ENCODE measurements at regions not wholly inside any gene's neighbourhood (a gene's known extent, or its start where the extent isn't known, plus 50 kb on each side); places are given as distances from the start of the nearest gene placed in this dataset.
"Not testable (repeated sequence)": the region's sequence is repeated elsewhere in the genome, so short reads cannot be mapped to it uniquely, and the experiment has no call there.

GRCh38 chr19:30944276-30944932 is 404.8 kb downstream of the TSHZ3 start:
- DNase-seq (ENCODE audit: low read depth, low spot score), result not testable (repeated sequence)

DNA sequence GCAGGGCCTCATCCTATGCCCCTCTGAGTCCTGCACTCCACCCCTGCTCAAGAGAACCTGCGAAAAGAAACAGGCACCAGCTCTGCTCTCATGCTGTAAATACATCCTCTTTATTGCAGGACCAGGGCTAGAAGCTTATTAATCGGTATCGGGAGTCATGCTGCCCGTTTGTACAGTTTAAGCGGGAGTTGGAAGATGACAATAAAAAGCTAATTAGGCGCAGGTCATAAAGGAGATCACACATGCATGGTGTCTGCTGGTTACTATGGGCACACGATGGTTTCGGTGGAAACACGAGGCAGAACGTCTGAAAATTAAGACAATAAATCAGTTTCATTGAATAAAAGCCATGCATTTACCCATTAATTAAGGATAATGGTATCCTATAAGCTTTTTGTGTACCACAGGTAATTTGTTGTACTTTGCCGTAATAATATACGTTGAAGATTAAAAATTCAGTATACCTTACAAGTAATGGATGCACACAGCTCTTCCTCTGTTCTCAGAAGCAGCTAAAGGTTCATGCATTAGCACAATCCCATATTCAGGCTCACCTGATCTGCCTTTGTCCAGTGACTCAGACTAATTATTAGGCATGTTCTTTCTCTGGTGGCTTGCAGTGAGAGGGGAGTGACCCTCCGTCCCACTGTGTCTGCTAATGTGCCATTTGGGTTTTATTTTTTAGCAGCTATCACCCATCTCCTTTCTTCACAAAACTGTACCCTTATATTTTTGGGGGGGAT is 406.0 kb downstream of the TSHZ3 start:
- DNase-seq (ENCODE audit: low read depth, low spot score), result no peak

GRCh38 chr19:30942636-30943035 is 406.6 kb downstream of the TSHZ3 start:
- no peak for DNase-seq (ENCODE audit: low read depth, low spot score)

- DNase-seq (ENCODE audit: low read depth, low spot score), result no peak
Observed at GRCh38 chr19:30941591-30941990, 407.6 kb downstream of the TSHZ3 start.

DNA sequence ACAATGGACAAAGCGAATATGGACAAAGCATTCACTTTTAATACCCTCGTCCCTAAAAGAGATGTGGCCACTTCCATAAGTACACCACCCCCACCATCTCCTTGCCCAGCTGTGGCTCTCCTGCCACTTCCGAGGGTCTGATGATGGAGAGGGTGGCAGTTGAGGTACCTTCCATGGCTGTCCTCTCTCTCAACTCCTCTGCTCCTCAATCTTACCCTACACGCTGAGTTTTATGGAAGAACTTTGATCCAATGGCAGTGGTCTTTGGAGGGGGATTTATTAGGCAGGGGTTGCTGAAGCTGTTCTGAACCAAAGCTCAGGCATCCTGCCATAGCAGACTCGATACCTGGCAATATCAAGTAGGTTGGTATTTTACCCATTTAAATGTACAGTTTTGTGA is 413.0 kb downstream of the TSHZ3 start:
- no peak for DNase-seq (ENCODE audit: low read depth, low spot score)

DNA sequence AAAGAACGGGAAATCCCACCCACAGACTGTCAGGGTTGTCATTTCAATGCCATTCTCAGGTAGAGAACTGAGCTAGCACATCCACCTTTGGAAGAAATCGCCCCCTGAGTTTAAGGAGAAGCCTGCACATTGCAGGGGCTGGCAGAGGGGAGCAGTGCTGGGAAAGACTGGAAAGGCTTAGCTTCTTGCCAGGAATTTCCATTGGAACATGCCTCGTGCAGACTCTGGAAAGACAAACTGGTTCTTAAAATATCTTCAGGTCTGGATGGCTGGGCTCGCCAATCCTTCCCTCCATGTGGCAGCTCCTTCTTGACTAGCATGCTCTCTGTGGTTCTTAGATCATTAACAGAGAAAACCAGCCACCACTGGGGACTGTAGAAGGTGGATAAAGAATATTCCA is 414.1 kb downstream of the TSHZ3 start:
- DNase-seq (ENCODE audit: low read depth, low spot score), result no peak

GRCh38 chr19:30933454-30933853 is 415.8 kb downstream of the TSHZ3 start:
- not testable (repeated sequence) for DNase-seq (ENCODE audit: low read depth, low spot score)

DNA sequence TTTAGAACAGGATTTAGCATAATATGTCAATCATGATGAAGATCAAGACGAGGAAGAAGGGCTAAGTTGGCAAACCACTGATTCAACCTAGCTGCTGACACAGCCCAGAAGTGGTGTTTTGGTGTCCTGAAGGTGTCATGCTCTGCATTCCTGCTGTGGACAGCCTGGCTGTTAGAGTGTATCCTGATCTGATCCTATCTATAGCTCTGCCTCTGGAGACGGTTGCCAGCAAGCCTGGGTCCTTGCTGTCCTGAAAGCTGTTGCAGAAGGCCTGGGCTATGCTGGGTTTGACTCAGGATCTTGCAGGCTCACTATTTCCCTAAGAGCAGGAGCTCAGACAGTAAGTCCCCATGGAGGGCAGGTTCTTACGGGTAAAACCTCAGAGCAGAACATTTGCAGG is 416.4 kb downstream of the TSHZ3 start:
- DNase-seq (ENCODE audit: low read depth, low spot score), result no peak

- no peak for DNase-seq (ENCODE audit: low read depth, low spot score)
Observed at GRCh38 chr19:30930941-30931706, 418.1 kb downstream of the TSHZ3 start.

- no peak for DNase-seq (ENCODE audit: low read depth, low spot score)
Observed at GRCh38 chr19:30927705-30928104, 421.5 kb downstream of the TSHZ3 start.

GRCh38 chr19:30924670-30925069 is 424.6 kb downstream of the TSHZ3 start:
- DNase-seq (ENCODE audit: low read depth, low spot score), result no peak

DNA sequence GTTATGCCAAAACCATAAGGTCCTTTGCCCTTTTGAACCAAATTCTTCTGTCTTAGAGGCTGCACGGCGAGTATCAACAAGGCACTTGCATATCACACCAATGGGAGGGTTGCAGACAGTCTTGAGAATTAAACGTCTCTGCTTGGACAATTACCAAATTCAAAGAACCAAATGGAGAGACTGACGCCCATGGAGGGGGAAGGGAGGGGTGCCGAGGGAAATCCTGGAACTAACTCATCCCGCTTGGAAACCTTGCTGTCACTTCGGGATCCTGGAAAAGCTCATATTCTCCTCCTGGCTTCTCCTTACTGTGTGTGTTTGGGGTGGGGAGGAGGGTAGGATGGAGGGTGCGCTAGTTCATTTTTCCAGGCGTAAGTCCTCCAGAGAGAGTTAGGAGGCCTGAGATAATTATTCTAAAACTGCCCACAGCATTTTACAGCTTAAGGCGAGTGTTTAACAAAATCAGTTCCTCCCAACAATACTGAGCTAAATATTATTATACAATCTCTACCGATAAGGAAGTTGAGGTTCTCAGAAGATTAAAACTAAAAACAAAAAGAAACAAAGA is 425.1 kb downstream of the TSHZ3 start:
- DNase-seq (ENCODE audit: low read depth, low spot score), result no peak

DNA sequence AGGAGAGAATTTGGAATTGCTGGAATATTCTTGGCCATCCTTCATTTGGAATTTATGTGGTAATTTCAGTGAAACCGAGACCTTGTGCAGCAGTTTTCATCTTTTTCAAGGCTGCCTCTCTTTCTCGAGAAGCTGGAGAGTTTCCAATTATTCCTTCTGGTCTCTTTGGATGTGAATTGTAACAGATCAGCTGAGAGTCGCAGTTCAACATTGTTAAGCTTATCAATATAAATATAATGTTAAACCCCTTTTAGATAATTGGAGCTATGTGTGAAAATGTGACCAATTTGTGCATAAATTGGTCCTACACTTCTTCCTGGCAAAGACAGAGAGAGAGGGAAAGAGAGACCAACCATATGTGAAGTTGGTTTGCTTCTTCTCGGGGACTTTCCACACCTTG is 425.6 kb downstream of the TSHZ3 start:
- DNase-seq (ENCODE audit: low read depth, low spot score), result no peak

GRCh38 chr19:30923096-30923495 is 426.1 kb downstream of the TSHZ3 start:
- DNase-seq (ENCODE audit: low read depth, low spot score), result no peak

DNA sequence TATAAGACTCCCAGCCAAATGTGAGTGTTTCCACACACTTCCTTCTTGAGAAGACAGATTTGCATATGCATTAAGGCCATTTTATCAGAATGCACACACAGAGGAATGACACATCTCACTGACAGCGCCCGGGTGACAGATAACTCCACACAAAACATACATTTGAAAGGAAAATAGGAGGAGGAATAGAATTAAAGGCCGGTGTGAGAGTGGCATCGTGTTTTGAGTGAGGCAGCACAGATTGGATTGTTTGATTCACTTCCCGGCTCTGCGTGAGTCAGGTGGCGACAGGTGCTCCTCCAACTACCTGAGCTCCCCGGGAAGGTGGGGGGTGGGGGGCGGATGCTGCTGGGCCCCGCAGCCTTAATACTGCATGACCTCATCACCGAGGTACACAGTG is 429.0 kb downstream of the TSHZ3 start:
- DNase-seq (ENCODE audit: low read depth, low spot score), result no peak

DNA sequence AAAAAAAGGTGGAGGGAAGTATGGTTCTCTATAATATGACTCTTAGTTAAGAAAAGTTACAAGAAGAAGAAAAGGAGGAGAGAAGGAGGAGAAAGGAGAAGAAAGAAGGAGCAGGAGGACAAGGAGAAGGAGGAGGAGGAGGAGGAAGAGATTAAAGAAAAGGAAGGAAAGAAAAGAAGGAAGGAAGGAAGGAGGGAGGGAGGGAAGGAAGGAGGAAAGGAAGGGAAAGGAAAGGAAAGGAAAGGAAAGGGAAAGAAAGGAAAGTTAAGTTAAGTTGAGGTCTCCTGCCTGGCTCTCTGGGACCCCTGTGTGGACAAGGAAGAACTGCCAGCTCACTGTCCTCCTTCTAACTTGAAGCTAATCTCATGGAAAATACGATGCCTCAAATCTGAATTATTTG is 429.5 kb downstream of the TSHZ3 start:
- DNase-seq (ENCODE audit: low read depth, low spot score), result no peak

DNA sequence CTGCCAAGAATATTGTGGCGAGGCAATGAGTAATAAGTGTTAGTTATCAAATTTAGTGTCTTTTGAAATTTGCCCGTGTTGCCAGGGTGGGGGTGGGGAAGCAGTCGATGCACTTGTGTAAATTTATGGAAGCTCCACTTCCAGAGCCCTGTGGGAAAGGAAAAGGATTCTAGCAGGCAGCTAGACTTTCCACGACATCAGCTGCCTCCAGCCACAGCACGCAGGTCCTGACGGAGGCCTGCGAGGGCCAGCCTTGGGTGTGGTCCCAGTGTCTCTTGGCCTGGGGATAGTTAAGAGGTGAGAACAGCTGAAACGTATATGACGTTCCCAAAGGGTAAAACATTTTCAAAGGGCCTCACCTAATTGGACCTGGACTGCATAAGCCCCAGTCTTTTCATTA is 433.0 kb downstream of the TSHZ3 start:
- no peak for DNase-seq (ENCODE audit: low read depth, low spot score)

GRCh38 chr19:30911491-30911890 is 437.7 kb downstream of the TSHZ3 start:
- DNase-seq (ENCODE audit: low read depth, low spot score), result no peak

DNA sequence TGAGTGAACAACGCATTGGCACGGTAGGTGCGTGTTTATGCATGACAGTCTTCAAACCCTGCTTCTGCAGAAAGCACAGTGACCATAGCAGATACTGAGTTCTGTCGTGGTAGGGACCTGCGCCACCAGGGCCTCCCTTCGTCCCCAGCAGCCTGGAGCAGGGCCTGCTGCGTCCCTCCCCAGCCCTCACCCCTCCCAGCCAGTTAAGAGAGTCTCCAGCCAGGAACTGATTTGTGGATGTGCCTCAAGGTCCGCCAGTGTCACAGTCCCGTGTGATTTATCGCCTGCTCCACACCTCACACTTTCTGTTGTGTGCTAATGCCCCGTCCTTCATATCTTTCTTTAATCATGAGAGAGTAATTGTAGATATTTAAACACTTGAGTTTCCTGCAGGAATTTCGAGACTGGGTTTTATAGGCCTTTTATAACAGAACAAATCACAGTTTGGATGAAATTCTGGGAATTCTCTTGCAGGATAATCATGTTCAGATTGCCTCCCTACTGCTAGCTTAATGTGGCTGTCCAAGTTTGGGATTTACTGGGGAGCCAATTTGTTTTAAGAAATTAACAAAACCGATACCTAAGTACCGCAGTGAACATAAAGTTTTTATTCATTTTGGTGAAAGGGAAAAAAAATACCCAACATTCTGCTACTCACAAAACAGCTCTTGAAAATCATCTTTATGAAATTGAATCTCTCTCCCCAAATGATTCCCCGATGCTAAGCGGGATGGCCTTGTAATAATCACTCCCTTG is 438.6 kb downstream of the TSHZ3 start:
- DNase-seq (ENCODE audit: low read depth, low spot score), result no peak

DNA sequence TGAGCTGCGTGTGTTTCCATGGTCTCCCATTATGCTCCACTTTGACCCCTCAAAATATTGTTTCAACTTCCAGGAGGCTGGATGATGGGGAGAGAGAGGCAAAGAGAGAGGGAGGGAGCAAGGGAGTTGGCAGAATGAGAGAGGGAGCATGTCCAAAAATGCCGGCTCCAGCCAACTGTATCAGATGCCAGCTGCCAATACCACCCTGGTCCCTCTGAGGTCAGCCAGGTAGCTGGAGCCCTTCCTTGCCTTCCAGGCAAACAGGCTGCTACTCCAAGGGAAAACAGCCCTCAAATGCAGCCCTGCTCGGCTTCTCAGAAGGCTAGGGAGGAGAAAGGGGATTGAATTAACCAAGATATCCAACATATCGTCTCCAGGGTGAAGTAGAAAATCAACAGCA is 440.0 kb downstream of the TSHZ3 start:
- no peak for DNase-seq (ENCODE audit: low read depth, low spot score)

GRCh38 chr19:30908262-30908771 is 440.9 kb downstream of the TSHZ3 start:
- no peak for DNase-seq (ENCODE audit: low read depth, low spot score)
